Thoracic aorta (tissue), 2 donors: ENCODE measurements at regions not wholly inside any gene's neighbourhood (a gene's known extent, or its start where the extent isn't known, plus 50 kb on each side); places are given as distances from the start of the nearest gene placed in this dataset.
"Not testable (repeated sequence)": the region's sequence is repeated elsewhere in the genome, so short reads cannot be mapped to it uniquely, and the experiment has no call there.

Experiments
- ATAC-seq: fragments of 150-250 bp; one replicate; pipeline ENCODE4 v1.8.0; 2017; ENCODE audit warnings: low read depth; ENCODE audit not compliant: insufficient number of reproducible peaks, low FRiP score
- DNase-seq: peaks from one replicate; pipeline ENCODE4 v3.0.0-alpha.2; 2020; ENCODE audit warnings: low spot score
- H3K27ac ChIP-seq, 2 donors: fragments of 200-600 bp; sonication (generic); 1 replicate in 1 of 2; 2 replicates in 1 of 2; pipeline ENCODE4 v1.5.1; 2016; ENCODE audit warnings: mild to moderate bottlenecking in 2 of 2, moderate library complexity in 2 of 2
- H3K27me3 ChIP-seq: fragments of 200-600 bp; sonication (generic); replicated peaks from 2 replicates; pipeline ENCODE4 v1.6.0; 2016; ENCODE audit warnings: mild to moderate bottlenecking; ENCODE audit not compliant: insufficient read depth
- H3K36me3 ChIP-seq: fragments of 200-600 bp; sonication (generic); one replicate; pipeline ENCODE4 v1.5.1; 2016
- H3K4me1 ChIP-seq, 2 donors: fragments of 200-600 bp; sonication (generic); 1 replicate in 1 of 2; 2 replicates in 1 of 2; pipeline versions ENCODE4 v1.5.1 to v1.6.0; 2016; ENCODE audit warnings: low read depth in 2 of 2, mild to moderate bottlenecking in 1 of 2; ENCODE audit not compliant: control insufficient read depth in 1 of 2
- H3K4me3 ChIP-seq: fragments of 200-600 bp; sonication (generic); 2 replicates; pipeline ENCODE4 v1.5.1; 2016; ENCODE audit warnings: mild to moderate bottlenecking
- H3K9me3 ChIP-seq: fragments of 200-600 bp; sonication (generic); 2 replicates; pipeline ENCODE4 v1.5.1; 2016
- CTCF ChIP-seq: fragments of 200-600 bp; sonication (generic); IDR thresholded peaks from one replicate; pipeline ENCODE4 v1.5.1; 2019; ENCODE audit warnings: antibody characterized with exemption

- Histone ChIP-seq H3K27ac (no peak overlapping the region), H3K9me3 (no peaks in the 10 kb centered on the region), H3K36me3 (no peaks in the 10 kb centered on the region), H3K4me1 (no peaks in the 10 kb centered on the region), H3K27me3 (no peaks in the 10 kb centered on the region), H3K4me3 (no peak overlapping the region)
- no peak for TF ChIP-seq CTCF
- ATAC-seq (no peak), DNase-seq (no peak)
Measured at GRCh38 chrX:80556148-80556547, 135.9 kb downstream of the TENT5D start.

- no peak for TF ChIP-seq CTCF
- Histone ChIP-seq H3K4me1 (no peaks in the 10 kb centered on the region), H3K27me3 (no peaks in the 10 kb centered on the region), H3K27ac (no peak overlapping the region), H3K9me3 (no peaks in the 10 kb centered on the region), H3K36me3 (no peaks in the 10 kb centered on the region), H3K4me3 (no peak overlapping the region)
- DNase-seq (no peak), ATAC-seq (no peak)
Measured at GRCh38 chrX:80572636-80573035, 152.4 kb downstream of the TENT5D start.

- H3K4me3 ChIP-seq: no peak overlapping the region
- ATAC-seq (no peak), DNase-seq (no peak)
- no peak overlapping the region for H3K27ac ChIP-seq
- no peaks in the 10 kb centered on the region for H3K27me3 ChIP-seq
- H3K4me1 ChIP-seq: no peaks in the 10 kb centered on the region
- H3K36me3 ChIP-seq: no peaks in the 10 kb centered on the region
- H3K9me3 ChIP-seq: no peaks in the 10 kb centered on the region
- no peak for TF ChIP-seq CTCF
Measured at GRCh38 chrX:80573275-80573674, 153.0 kb downstream of the TENT5D start.

- H3K36me3 ChIP-seq, H3K27ac ChIP-seq, DNase-seq, H3K4me1 ChIP-seq, ATAC-seq, H3K27me3 ChIP-seq, H3K4me3 ChIP-seq, H3K9me3 ChIP-seq: not testable (repeated sequence)
Measured at GRCh38 chrX:80574486-80575086, 154.3 kb downstream of the TENT5D start.

GRCh38 chrX:80576267-80576666, 156.0 kb downstream of the TENT5D start:
- Histone ChIP-seq H3K27me3 (no peaks in the 10 kb centered on the region), H3K27ac (no peak overlapping the region), H3K36me3 (no peaks in the 10 kb centered on the region), H3K9me3 (no peaks in the 10 kb centered on the region), H3K4me3 (no peak overlapping the region), H3K4me1 (no peaks in the 10 kb centered on the region)
- ATAC-seq (no peak), DNase-seq (no peak)
- no peak for TF ChIP-seq CTCF

- Histone ChIP-seq H3K36me3 (no peaks in the 10 kb centered on the region), H3K9me3 (no peaks in the 10 kb centered on the region), H3K4me1 (no peaks in the 10 kb centered on the region), H3K27me3 (no peaks in the 10 kb centered on the region), H3K4me3 (no peak overlapping the region), H3K27ac (no peak overlapping the region)
- DNase-seq (no peak), ATAC-seq (no peak)
- no peak for TF ChIP-seq CTCF
Measured at GRCh38 chrX:80576806-80577533, 156.7 kb downstream of the TENT5D start.
